ENCODE measurements at regions not wholly inside any gene's neighbourhood (a gene's known extent, or its start where the extent isn't known, plus 50 kb on each side); places are given as distances from the start of the nearest gene placed in this dataset.

- TF ChIP-seq SP1 (IDR thresholded peaks at IDR 0.05) (no peak), ELF4 (IDR thresholded peaks at IDR 0.05) (no peak), FOXK2 (IDR thresholded peaks at IDR 0.05) (no peak), CTBP1 (IDR thresholded peaks at IDR 0.05; ENCODE audit: borderline replicate concordance) (no peak), NFRKB (IDR thresholded peaks at IDR 0.05) (no peak), BHLHE40 (IDR thresholded peaks at IDR 0.05; ENCODE audit: borderline replicate concordance) (no peak), FOXA1 (IDR thresholded peaks at IDR 0.05) (no peak), SUZ12 (IDR thresholded peaks at IDR 0.05) (no peak), TARDBP (IDR thresholded peaks at IDR 0.05) (no peak), LEF1 (IDR thresholded peaks at IDR 0.05; ENCODE audit: borderline replicate concordance) (no peak)
Measured at GRCh38 chr12:24280056-24280842, 330.8 kb upstream of the SOX5 start.
